HCT116 (cell line): ENCODE measurements at regions not wholly inside any gene's neighbourhood (a gene's known extent, or its start where the extent isn't known, plus 50 kb on each side); places are given as distances from the start of the nearest gene placed in this dataset.

Source experiments
- CTCF ChIP-seq, 3 experiments: fragments of 200-600 bp in 1 of 3; sonication (generic) in 1 of 3; IDR thresholded peaks in 2 of 3; conservative IDR thresholded peaks in 1 of 3; 2 replicates each; pipeline ENCODE4 v1.5.1; 2012 to 2017; ENCODE audit warnings: low read depth in 2 of 3, low read length in 2 of 3, antibody characterized with exemption in 1 of 3, borderline replicate concordance in 1 of 3, control low read depth in 1 of 3, mild to moderate bottlenecking in 1 of 3, mixed read lengths in 1 of 3, mixed run types in 1 of 3, moderate library complexity in 1 of 3; ENCODE audit not compliant: insufficient read depth in 1 of 3
- EGR1 ChIP-seq: IDR thresholded peaks from 2 replicates; pipeline ENCODE4 v1.6.1; 2012; ENCODE audit warnings: low read depth
- RAD21 ChIP-seq: IDR thresholded peaks from 2 replicates; pipeline ENCODE4 v1.6.1; 2012; ENCODE audit warnings: low read depth, mild to moderate bottlenecking

- TF ChIP-seq EGR1 (no peak), CTCF (IDR thresholded peaks at IDR 0.05 in 2 of 3, conservative IDR thresholded peaks at IDR 0.05 in 1 of 3; ENCODE audit: borderline replicate concordance in 1 of 3, insufficient read depth in 1 of 3, low read depth in 2 of 3, low read length in 2 of 3) (no peak), RAD21 (no peak)
These were observed 74.3 kb upstream of the LRRC4C start for GRCh38 chr11:41533761-41534160.
